Stimulated activated CD4-positive, alpha-beta T cell treated with anti-CD3 and anti-CD28 coated beads, Interleukin-15, amount 100 ng/mL, for 24 hours (primary cell): ENCODE measurements at regions not wholly inside any gene's neighbourhood (a gene's known extent, or its start where the extent isn't known, plus 50 kb on each side); places are given as distances from the start of the nearest gene placed in this dataset.

Source experiments
- DNase-seq: peaks from one replicate; pipeline ENCODE4 v3.0.0-alpha.2; 2020

GRCh38 chr2:143903172-143903856 is 616.6 kb downstream of the ZEB2 start:
- no peak for DNase-seq

GRCh38 chr2:143901185-143901842 is 618.6 kb downstream of the ZEB2 start:
- DNase-seq = no peak

GRCh38 chr2:143899987-143900386 is 619.9 kb downstream of the ZEB2 start:
- DNase-seq = no peak

- no peak for DNase-seq
Observed at GRCh38 chr2:143893371-143893770, 626.5 kb downstream of the ZEB2 start.

- DNase-seq = no peak
Observed at GRCh38 chr2:143891879-143892308, 628.0 kb downstream of the ZEB2 start.

- DNase-seq = no peak
Observed at GRCh38 chr2:143890798-143891197, 629.1 kb downstream of the ZEB2 start.

- no peak for DNase-seq
Observed at GRCh38 chr2:143889216-143889615, 630.7 kb downstream of the ZEB2 start.

GRCh38 chr2:143885461-143885860 is 634.5 kb downstream of the ZEB2 start:
- no peak for DNase-seq

- no peak for DNase-seq
Observed at GRCh38 chr2:143881246-143881645, 638.7 kb downstream of the ZEB2 start.

GRCh38 chr2:143877876-143878530 is 641.9 kb downstream of the ZEB2 start:
- DNase-seq = no peak

- DNase-seq = no peak
Observed at GRCh38 chr2:143877056-143877455, 642.9 kb downstream of the ZEB2 start.

- DNase-seq = no peak
Observed at GRCh38 chr2:143875295-143876233, 644.4 kb downstream of the ZEB2 start.

- DNase-seq = no peak
Observed at GRCh38 chr2:143873886-143874285, 646.0 kb downstream of the ZEB2 start.

- no peak for DNase-seq
Observed at GRCh38 chr2:143870696-143871095, 649.2 kb downstream of the ZEB2 start.

GRCh38 chr2:143856978-143857377 is 662.9 kb downstream of the ZEB2 start:
- no peak for DNase-seq

- peak; percentile 10 for DNase-seq
Observed at GRCh38 chr2:143852759-143853158, 667.2 kb downstream of the ZEB2 start.

- DNase-seq = no peak
Observed at GRCh38 chr2:143850084-143850483, 669.8 kb downstream of the ZEB2 start.

GRCh38 chr2:143847257-143847656 is 672.7 kb downstream of the ZEB2 start:
- DNase-seq = no peak

GRCh38 chr2:143844986-143845385 is 674.9 kb downstream of the ZEB2 start:
- DNase-seq = no peak

GRCh38 chr2:143843686-143844085 is 676.2 kb downstream of the ZEB2 start:
- DNase-seq = no peak

GRCh38 chr2:143842836-143843235 is 677.1 kb downstream of the ZEB2 start:
- no peak for DNase-seq

- no peak for DNase-seq
Observed at GRCh38 chr2:143841935-143842334, 678.0 kb downstream of the ZEB2 start.

GRCh38 chr2:143840601-143841000 is 679.3 kb downstream of the ZEB2 start:
- DNase-seq = no peak
